Left cardiac atrium (tissue), 4 donors: ENCODE measurements at regions not wholly inside any gene's neighbourhood (a gene's known extent, or its start where the extent isn't known, plus 50 kb on each side); places are given as distances from the start of the nearest gene placed in this dataset.
A peak's percentile ranks its signal among the peaks of the same experiment; 100 is the strongest.

Experiments used
- ATAC-seq, 2 donors: fragments of 200-7000 bp; cut with Tn5 transposase; one replicate each; pipeline ENCODE4 v1.9.1; 2020; ENCODE audit warnings: mild to moderate bottlenecking in 2 of 2, moderate library complexity in 2 of 2
- DNase-seq: peaks from one replicate; pipeline ENCODE4 v3.0.0-alpha.2; 2020
- intact Hi-C, 2 donors: fragments of 100-400 bp; cut with DNase I; formaldehyde crosslinking; loops; one replicate each; pipeline versions ENCODE4 v1.14.1 to v1.15.1; 2022 to 2023
- donor health status: DM: no; HTN: yes; CAD: no.
- donor health status: DM: no; HTN: yes; CAD: no; lungs with severe emphysema.
- donor health status: DM: yes; HTN: yes; CAD: no.
- donor health status: Dilated cardiomyopathy.

- intact Hi-C loops: no loop called here
- DNase-seq (no peak), ATAC-seq (no peak)
These were observed 83.1 kb upstream of the MSX1 start for GRCh38 chr4:4776335-4776734.

- ATAC-seq (peak; percentile 67 to 86), DNase-seq (peak; percentile 29)
These were observed 83.9 kb upstream of the MSX1 start for GRCh38 chr4:4775493-4776004.

GRCh38 chr4:4772534-4772933 is 86.9 kb upstream of the MSX1 start:
- intact Hi-C loops: no loop called here
- DNase-seq (no peak), ATAC-seq (no peak)

More at GRCh38 chr4:4775493-4776004, 83.9 kb upstream of the MSX1 start:
- intact Hi-C loops: no loop called here

- no peak for ATAC-seq
- DNase-seq: no peak
- intact Hi-C loops: no loop called here
These were observed 88.3 kb upstream of the MSX1 start for GRCh38 chr4:4771160-4771559.

GRCh38 chr4:4770610-4771009 is 88.9 kb upstream of the MSX1 start:
- DNase-seq (no peak), ATAC-seq (no peak)
- intact Hi-C loops: no loop called here

- no peak for ATAC-seq
- no peak for DNase-seq
- intact Hi-C loops: no loop called here
These were observed 92.9 kb upstream of the MSX1 start for GRCh38 chr4:4766564-4766963.

GRCh38 chr4:4765811-4766210 is 93.7 kb upstream of the MSX1 start:
- intact Hi-C loops: no loop called here
- ATAC-seq (no peak), DNase-seq (no peak)

GRCh38 chr4:4764558-4764905 is 94.9 kb upstream of the MSX1 start:
- intact Hi-C loops: no loop called here
- ATAC-seq (no peak), DNase-seq (no peak)

GRCh38 chr4:4763822-4764557 is 95.5 kb upstream of the MSX1 start:
- DNase-seq (no peak), ATAC-seq (no peak)
- intact Hi-C loops: no loop called here

- ATAC-seq: peak in 1 of 2 donors; percentile 25
- no peak for DNase-seq
These were observed 96.3 kb upstream of the MSX1 start for GRCh38 chr4:4762909-4763821.

GRCh38 chr4:4762300-4762699 is 97.2 kb upstream of the MSX1 start:
- no peak for ATAC-seq
- intact Hi-C loops: no loop called here

More at GRCh38 chr4:4762909-4763821, 96.3 kb upstream of the MSX1 start:
- intact Hi-C loops: no loop called here

GRCh38 chr4:4761128-4761982 is 98.1 kb upstream of the MSX1 start:
- ATAC-seq (no peak), DNase-seq (no peak)
- intact Hi-C loops: no loop called here

More at GRCh38 chr4:4762300-4762699, 97.2 kb upstream of the MSX1 start:
- DNase-seq: no peak

GRCh38 chr4:4759883-4760282 is 99.6 kb upstream of the MSX1 start:
- ATAC-seq (no peak), DNase-seq (no peak)
- intact Hi-C loops: no loop called here

- no peak for DNase-seq
- intact Hi-C loops: no loop called here
- ATAC-seq: no peak
These were observed 100.2 kb upstream of the MSX1 start for GRCh38 chr4:4759232-4759631.

GRCh38 chr4:4758681-4759080 is 100.8 kb upstream of the MSX1 start:
- DNase-seq (no peak), ATAC-seq (no peak)
- intact Hi-C loops: no loop called here

GRCh38 chr4:4755306-4755705 is 104.2 kb upstream of the MSX1 start:
- DNase-seq: no peak
- ATAC-seq: no peak
- intact Hi-C loops: no loop called here

- ATAC-seq (no peak), DNase-seq (no peak)
- intact Hi-C loops: no loop called here
These were observed 104.8 kb upstream of the MSX1 start for GRCh38 chr4:4754641-4755040.

- ATAC-seq: no peak
- intact Hi-C loops: no loop called here
- DNase-seq: no peak
These were observed 105.8 kb upstream of the MSX1 start for GRCh38 chr4:4753643-4754042.

- intact Hi-C loops: no loop called here
These were observed 106.7 kb upstream of the MSX1 start for GRCh38 chr4:4752576-4753401.

More at GRCh38 chr4:4752576-4753401, 106.7 kb upstream of the MSX1 start:
- ATAC-seq (no peak), DNase-seq (no peak)
